Keratinocyte (primary cell): ENCODE measurements at regions not wholly inside any gene's neighbourhood (a gene's known extent, or its start where the extent isn't known, plus 50 kb on each side); places are given as distances from the start of the nearest gene placed in this dataset.

Experiments
- DNase-seq: peaks from one replicate; pipeline ENCODE4 v3.0.0-alpha.2; 2011; ENCODE audit warnings: low read depth, missing footprints, low spot score
- FAIRE-seq: peaks from 2 replicates; lab custom pipeline; 2011; peaks lifted over from hg19 to GRCh38; lab: Jason Lieb, UNC
- H2AFZ ChIP-seq: 2 replicates; pipeline ENCODE4 v1.6.0; 2012; ENCODE audit warnings: low read length, control low read depth, inconsistent platforms; ENCODE audit not compliant: control insufficient read depth
- H3K27ac ChIP-seq: 2 replicates; pipeline ENCODE4 v1.5.1; 2011; ENCODE audit warnings: low read length; ENCODE audit not compliant: control insufficient read depth, insufficient read depth
- H3K27me3 ChIP-seq: 3 replicates; pipeline ENCODE4 v1.6.0; 2011; ENCODE audit warnings: low read length; ENCODE audit not compliant: control insufficient read depth, insufficient read depth; ENCODE audit errors: extremely low read depth
- H3K36me3 ChIP-seq, 2 experiments: 2 replicates in 1 of 2; 3 replicates in 1 of 2; pipeline ENCODE4 v1.5.1; 2011; ENCODE audit warnings: low read length in 2 of 2, mild to moderate bottlenecking in 1 of 2; ENCODE audit not compliant: control insufficient read depth in 2 of 2, insufficient read depth in 2 of 2; ENCODE audit errors: extremely low read depth in 1 of 2
- H3K4me1 ChIP-seq: 3 replicates; pipeline ENCODE4 v1.5.1; 2011; ENCODE audit warnings: low read length; ENCODE audit not compliant: control insufficient read depth, insufficient read depth; ENCODE audit errors: extremely low read depth
- H3K4me2 ChIP-seq: 3 replicates; pipeline ENCODE4 v1.6.0; 2011; ENCODE audit warnings: low read depth, low read length; ENCODE audit not compliant: control insufficient read depth, insufficient read depth; ENCODE audit errors: extremely low read depth
- H3K4me3 ChIP-seq, 3 experiments: fragments of 200-600 bp in 1 of 3; sonication (generic) in 1 of 3; 2 replicates in 2 of 3; 3 replicates in 1 of 3; pipeline ENCODE4 v1.5.1; 2011 to 2016; ENCODE audit warnings: low read length in 3 of 3, mild to moderate bottlenecking in 3 of 3, control low read depth in 2 of 3, inconsistent platforms in 1 of 3, low read depth in 1 of 3, mixed read lengths in 1 of 3, mixed run types in 1 of 3, moderate library complexity in 1 of 3; ENCODE audit not compliant: control insufficient read depth in 2 of 3, insufficient read depth in 2 of 3; ENCODE audit errors: extremely low read depth in 1 of 3
- H3K79me2 ChIP-seq: 2 replicates; pipeline ENCODE4 v1.6.0; 2012; ENCODE audit warnings: low read length; ENCODE audit not compliant: control insufficient read depth, insufficient read depth
- H3K9ac ChIP-seq: 3 replicates; pipeline ENCODE4 v1.6.0; 2011; ENCODE audit warnings: low read length; ENCODE audit not compliant: control insufficient read depth, insufficient read depth; ENCODE audit errors: extremely low read depth
- H3K9me1 ChIP-seq: 3 replicates; pipeline ENCODE4 v1.6.0; 2011; ENCODE audit warnings: low read length; ENCODE audit not compliant: control insufficient read depth, insufficient read depth; ENCODE audit errors: extremely low read depth
- H3K9me3 ChIP-seq: 2 replicates; pipeline ENCODE4 v1.5.1; 2012; ENCODE audit warnings: low read depth, low read length; ENCODE audit not compliant: control insufficient read depth
- H4K20me1 ChIP-seq: 3 replicates; pipeline ENCODE4 v1.6.0; 2011; ENCODE audit warnings: low read length; ENCODE audit not compliant: control insufficient read depth, insufficient read depth; ENCODE audit errors: extremely low read depth
- CTCF ChIP-seq, 3 experiments: IDR thresholded peaks in 1 of 3; conservative IDR thresholded peaks in 1 of 3; optimal IDR thresholded peaks in 1 of 3; 2 replicates in 2 of 3; 3 replicates in 1 of 3; pipeline versions ENCODE3 to v1.5.1; 2011; ENCODE audit warnings: low read length in 3 of 3, mild to moderate bottlenecking in 3 of 3, moderate library complexity in 2 of 3, control low read depth in 1 of 3, inconsistent platforms in 1 of 3; ENCODE audit not compliant: insufficient read depth in 2 of 3; ENCODE audit errors: extremely low read depth in 1 of 3
- EZH2 ChIP-seq: IDR thresholded peaks from one replicate; pipeline ENCODE4 v1.6.1; 2012; ENCODE audit warnings: inconsistent platforms, mild to moderate bottlenecking, low read length, moderate library complexity
- dilution Hi-C: fragments of 300-500 bp; cut with MboI; formaldehyde crosslinking; loops from one replicate; pipeline ENCODE4 v1.7.0; 2020; ENCODE audit warnings: low sequenced_read_pairs; ENCODE audit not compliant: extremely low pct_ligation_motif_present

DNA sequence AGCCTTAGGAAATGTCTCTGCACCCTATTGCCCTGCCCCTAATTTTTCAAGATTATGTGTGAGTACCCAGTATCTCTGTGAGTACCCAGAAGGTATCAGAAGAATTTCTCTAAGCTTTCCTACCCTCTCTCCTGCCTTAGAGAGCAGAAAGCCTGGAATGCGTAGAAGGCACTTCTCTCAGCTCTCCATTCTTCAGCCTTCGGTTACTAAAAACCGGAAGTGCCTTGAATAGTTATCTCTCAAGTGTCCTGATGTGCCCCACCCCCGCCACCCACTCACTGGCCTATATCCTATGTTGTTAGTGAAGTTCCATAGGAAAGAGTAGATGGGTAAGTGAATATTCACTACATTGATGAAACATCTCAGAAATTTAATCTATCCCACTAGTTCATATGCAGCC, 210.7 kb upstream of the CDH10 start:
- Histone ChIP-seq H4K20me1 (no peaks in the 10 kb centered on the region), H3K27me3 (no peaks in the 10 kb centered on the region), H3K27ac (no peak overlapping the region), H3K4me3 (no peak overlapping the region), H3K9ac (no peak overlapping the region), H3K36me3 (no peaks in the 10 kb centered on the region), H3K9me3 (no peaks in the 10 kb centered on the region), H2AFZ (no peak overlapping the region), H3K4me1 (no peaks in the 10 kb centered on the region), H3K4me2 (no peak overlapping the region), H3K79me2 (no peaks in the 10 kb centered on the region), H3K9me1 (no peaks in the 10 kb centered on the region)
- dilution Hi-C loops = no loop called here
- DNase-seq (no peak), FAIRE-seq (no peak)
- TF ChIP-seq EZH2 = no peak
- TF ChIP-seq CTCF (optimal IDR thresholded peaks at IDR 0.05 in 1 of 3, IDR thresholded peaks at IDR 0.05 in 1 of 3, conservative IDR thresholded peaks at IDR 0.05 in 1 of 3; ENCODE audit: extremely low read depth in 1 of 3, insufficient read depth in 2 of 3, low read length in 3 of 3) = no peak

DNA sequence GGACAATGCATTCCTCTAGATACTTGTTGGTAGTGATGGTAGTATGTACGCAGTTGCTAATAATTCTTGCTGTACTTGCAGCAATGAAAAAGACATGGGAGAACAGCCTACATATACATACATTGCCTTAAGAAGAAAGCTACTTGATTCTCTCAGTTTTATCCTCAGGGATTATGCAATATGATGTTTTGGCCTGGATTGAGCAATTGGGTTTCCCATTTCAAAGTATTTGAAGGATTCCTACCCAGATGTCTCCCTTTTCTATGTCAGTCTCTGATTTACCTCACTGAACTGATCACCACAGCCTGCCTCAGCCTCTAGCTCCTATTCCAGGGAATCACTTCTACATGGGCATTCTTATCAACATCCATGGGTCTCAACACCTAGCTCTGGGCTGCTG, 210.1 kb upstream of the CDH10 start:
- dilution Hi-C loops = no loop called here
- no peaks in the 10 kb centered on the region for H3K9me1 ChIP-seq
- H3K79me2 ChIP-seq = no peaks in the 10 kb centered on the region
- H3K9ac ChIP-seq = no peak overlapping the region
- no peaks in the 10 kb centered on the region for H3K9me3 ChIP-seq
- DNase-seq (no peak), FAIRE-seq (no peak)
- H3K4me1 ChIP-seq = no peaks in the 10 kb centered on the region
- no peaks in the 10 kb centered on the region for H3K36me3 ChIP-seq
- no peak overlapping the region for H3K27ac ChIP-seq
- H2AFZ ChIP-seq = no peak overlapping the region
- H3K4me3 ChIP-seq = no peak overlapping the region
- H4K20me1 ChIP-seq = no peaks in the 10 kb centered on the region
- TF ChIP-seq CTCF (optimal IDR thresholded peaks at IDR 0.05 in 1 of 3, IDR thresholded peaks at IDR 0.05 in 1 of 3, conservative IDR thresholded peaks at IDR 0.05 in 1 of 3; ENCODE audit: extremely low read depth in 1 of 3, insufficient read depth in 2 of 3, low read length in 3 of 3) (no peak), EZH2 (no peak)
- no peaks in the 10 kb centered on the region for H3K27me3 ChIP-seq
- H3K4me2 ChIP-seq = no peak overlapping the region
